Neural cell (in vitro differentiated cells): ENCODE measurements at regions not wholly inside any gene's neighbourhood (a gene's known extent, or its start where the extent isn't known, plus 50 kb on each side); places are given as distances from the start of the nearest gene placed in this dataset.

Source experiments
- H2AFZ ChIP-seq: fragments of 200-600, 300-800 bp; sonication (generic), shearing (Covaris generic); 2 replicates; pipeline ENCODE4 v1.6.0; 2014; ENCODE audit warnings: low read depth, mild to moderate bottlenecking, antibody characterized with exemption, low read length, moderate library complexity
- H3F3A ChIP-seq: fragments of 200-600 bp; shearing (Covaris generic); 2 replicates; pipeline ENCODE4 v1.6.1; 2016; ENCODE audit warnings: mild to moderate bottlenecking, moderate library complexity, mixed read lengths, antibody characterized with exemption, low read length; ENCODE audit not compliant: insufficient read depth, poor library complexity, severe bottlenecking
- H3K27ac ChIP-seq: fragments of 200-600, 300-800 bp; sonication (generic), shearing (Covaris generic); 2 replicates; pipeline ENCODE4 v1.5.1; 2014; ENCODE audit warnings: mild to moderate bottlenecking, low read length, moderate library complexity
- H3K27me3 ChIP-seq: fragments of 300-800, 200-600 bp; sonication (generic), shearing (Covaris generic); 2 replicates; pipeline ENCODE4 v1.6.0; 2014; ENCODE audit warnings: mild to moderate bottlenecking, low read depth, low read length, moderate library complexity; ENCODE audit not compliant: insufficient read depth
- H3K36me3 ChIP-seq: fragments of 300-800, 200-600 bp; sonication (generic), shearing (Covaris generic); 2 replicates; pipeline ENCODE4 v1.5.1; 2014; ENCODE audit warnings: mild to moderate bottlenecking, antibody characterized with exemption, low read length, moderate library complexity; ENCODE audit not compliant: insufficient read depth
- H3K4me2 ChIP-seq: fragments of 300-800, 200-600 bp; sonication (generic), shearing (Covaris generic); 2 replicates; pipeline ENCODE4 v1.6.0; 2014; ENCODE audit warnings: mild to moderate bottlenecking, low read length
- H3K4me3 ChIP-seq: fragments of 300-800, 200-600 bp; sonication (generic), shearing (Covaris generic); 2 replicates; pipeline ENCODE4 v1.5.1; 2014; ENCODE audit warnings: mild to moderate bottlenecking, low read length, moderate library complexity
- H3K79me2 ChIP-seq: fragments of 200-600 bp; shearing (Covaris generic); replicated peaks from 2 replicates; pipeline ENCODE4 v1.6.0; 2014; ENCODE audit warnings: mild to moderate bottlenecking, low read length, moderate library complexity; ENCODE audit not compliant: insufficient read depth
- H3K9ac ChIP-seq: fragments of 300-800, 200-600 bp; sonication (generic), shearing (Covaris generic); 2 replicates; pipeline ENCODE4 v1.6.1; 2016; ENCODE audit warnings: mild to moderate bottlenecking, low read length, mixed read lengths
- H3K9me2 ChIP-seq: fragments of 200-600 bp; shearing (Covaris generic); 2 replicates; pipeline ENCODE4 v1.6.1; 2016; ENCODE audit warnings: mild to moderate bottlenecking, low read length, mixed read lengths; ENCODE audit not compliant: insufficient read depth
- H3K9me3 ChIP-seq: fragments of 200-600, 300-800 bp; sonication (generic), shearing (Covaris generic); 2 replicates; pipeline ENCODE4 v1.6.1; 2016; ENCODE audit warnings: mild to moderate bottlenecking, mixed run types, low read length, moderate library complexity, mixed read lengths
- H4K20me1 ChIP-seq: fragments of 200-600 bp; shearing (Covaris generic); 2 replicates; pipeline ENCODE4 v1.6.1; 2016; ENCODE audit warnings: mild to moderate bottlenecking, mixed run types; ENCODE audit not compliant: insufficient read depth
- EP300 ChIP-seq: fragments of 450-650 bp; conservative IDR thresholded peaks from 2 replicates; pipeline ENCODE4 v1.6.1; 2014; ENCODE audit warnings: antibody characterized with exemption, mild to moderate bottlenecking, moderate library complexity; ENCODE audit not compliant: poor library complexity, severe bottlenecking
- EZH2 ChIP-seq: fragments of 200-600, 300-800 bp; shearing (Covaris generic), sonication (generic); IDR thresholded peaks from 2 replicates; pipeline ENCODE4 v1.6.1; 2014; ENCODE audit warnings: antibody characterized with exemption, low read length, borderline replicate concordance, mild to moderate bottlenecking; ENCODE audit not compliant: insufficient read depth, poor library complexity, severe bottlenecking
- MXI1 ChIP-seq: fragments of 450-650 bp; conservative IDR thresholded peaks from 2 replicates; pipeline ENCODE4 v1.6.1; 2014; ENCODE audit warnings: antibody characterized with exemption, mild to moderate bottlenecking; ENCODE audit not compliant: poor library complexity, severe bottlenecking
- POLR2AphosphoS5 ChIP-seq: IDR thresholded peaks from 2 replicates; pipeline ENCODE4 v1.6.1; 2012
- RAD21 ChIP-seq: fragments of 450-650 bp; conservative IDR thresholded peaks from 2 replicates; pipeline ENCODE4 v1.6.1; 2014; ENCODE audit warnings: antibody characterized with exemption, mild to moderate bottlenecking, moderate library complexity
- REST ChIP-seq: IDR thresholded peaks from 2 replicates; pipeline ENCODE4 v1.6.1; 2012; ENCODE audit warnings: borderline replicate concordance
- SMC3 ChIP-seq: fragments of 450-650 bp; conservative IDR thresholded peaks from 2 replicates; pipeline ENCODE4 v1.6.1; 2014; ENCODE audit warnings: antibody characterized with exemption, mild to moderate bottlenecking, moderate library complexity; ENCODE audit not compliant: poor library complexity
- TAF1 ChIP-seq: IDR thresholded peaks from 2 replicates; pipeline ENCODE4 v1.6.1; 2012; ENCODE audit warnings: low read depth
- TF ChIP-seq, protein P1 (sequence below): fragments of 450-650 bp; IDR thresholded peaks from 2 replicates; pipeline ENCODE4 v1.5.1; 2014; ENCODE audit warnings: antibody characterized with exemption, mild to moderate bottlenecking, moderate library complexity; ENCODE audit not compliant: poor library complexity, severe bottlenecking

DNA sequence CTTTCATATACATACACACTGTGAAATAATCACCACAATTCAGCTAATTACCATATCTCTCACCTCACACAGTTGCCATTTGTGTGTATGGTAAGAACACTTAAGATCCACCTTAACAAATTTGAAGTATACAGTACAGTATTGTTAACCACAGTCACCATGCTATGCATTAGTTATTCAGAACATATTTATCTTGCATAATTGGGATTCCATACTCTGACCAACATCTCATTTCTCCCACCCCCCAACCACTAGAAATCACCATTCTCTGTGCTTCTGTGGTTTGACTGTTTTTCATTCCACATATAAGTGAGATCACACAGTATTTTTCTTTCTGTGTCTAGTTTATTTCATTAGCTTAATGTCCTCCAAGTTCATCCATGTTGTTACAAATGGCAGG is 247.7 kb upstream of the CTNNB1 start:
- TF ChIP-seq EP300 (no peak), RAD21 (no peak), POLR2AphosphoS5 (no peak), TAF1 (no peak), EZH2 (no peak), SMC3 (no peak), MXI1 (no peak), REST (no peak)
- TF ChIP-seq, protein P1, sequence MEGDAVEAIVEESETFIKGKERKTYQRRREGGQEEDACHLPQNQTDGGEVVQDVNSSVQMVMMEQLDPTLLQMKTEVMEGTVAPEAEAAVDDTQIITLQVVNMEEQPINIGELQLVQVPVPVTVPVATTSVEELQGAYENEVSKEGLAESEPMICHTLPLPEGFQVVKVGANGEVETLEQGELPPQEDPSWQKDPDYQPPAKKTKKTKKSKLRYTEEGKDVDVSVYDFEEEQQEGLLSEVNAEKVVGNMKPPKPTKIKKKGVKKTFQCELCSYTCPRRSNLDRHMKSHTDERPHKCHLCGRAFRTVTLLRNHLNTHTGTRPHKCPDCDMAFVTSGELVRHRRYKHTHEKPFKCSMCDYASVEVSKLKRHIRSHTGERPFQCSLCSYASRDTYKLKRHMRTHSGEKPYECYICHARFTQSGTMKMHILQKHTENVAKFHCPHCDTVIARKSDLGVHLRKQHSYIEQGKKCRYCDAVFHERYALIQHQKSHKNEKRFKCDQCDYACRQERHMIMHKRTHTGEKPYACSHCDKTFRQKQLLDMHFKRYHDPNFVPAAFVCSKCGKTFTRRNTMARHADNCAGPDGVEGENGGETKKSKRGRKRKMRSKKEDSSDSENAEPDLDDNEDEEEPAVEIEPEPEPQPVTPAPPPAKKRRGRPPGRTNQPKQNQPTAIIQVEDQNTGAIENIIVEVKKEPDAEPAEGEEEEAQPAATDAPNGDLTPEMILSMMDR: no peak
- H3F3A ChIP-seq: no peaks in the 10 kb centered on the region
- H3K27me3 ChIP-seq: no peaks in the 10 kb centered on the region
- no peaks in the 10 kb centered on the region for H3K9me2 ChIP-seq
- no peaks in the 10 kb centered on the region for H3K9me3 ChIP-seq
- no peak overlapping the region for H3K27ac ChIP-seq
- no peaks in the 10 kb centered on the region for H3K36me3 ChIP-seq
- no peak overlapping the region for H3K4me2 ChIP-seq
- no peaks in the 10 kb centered on the region for H4K20me1 ChIP-seq
- no peaks in the 10 kb centered on the region for H3K79me2 ChIP-seq
- no peak overlapping the region for H3K9ac ChIP-seq
- no peak overlapping the region for H3K4me3 ChIP-seq
- no peak overlapping the region for H2AFZ ChIP-seq

- H3K9ac ChIP-seq: no peak overlapping the region
- H3K79me2 ChIP-seq: no peaks in the 10 kb centered on the region
- no peak overlapping the region for H2AFZ ChIP-seq
- H3K4me2 ChIP-seq: no peak overlapping the region
- H3K27me3 ChIP-seq: no peaks in the 10 kb centered on the region
- no peak overlapping the region for H3K4me3 ChIP-seq
- H3F3A ChIP-seq: no peaks in the 10 kb centered on the region
- no peaks in the 10 kb centered on the region for H3K9me3 ChIP-seq
- no peaks in the 10 kb centered on the region for H4K20me1 ChIP-seq
- TF ChIP-seq EP300: no peak
- TF ChIP-seq TAF1: no peak
- no peak for TF ChIP-seq SMC3
- TF ChIP-seq REST: no peak
- TF ChIP-seq EZH2: no peak
- no peak for TF ChIP-seq RAD21
- TF ChIP-seq, protein P1: no peak
- no peak for TF ChIP-seq POLR2AphosphoS5
- no peak for TF ChIP-seq MXI1
- H3K9me2 ChIP-seq: no peaks in the 10 kb centered on the region
- H3K27ac ChIP-seq: no peak overlapping the region
- H3K36me3 ChIP-seq: no peaks in the 10 kb centered on the region
Measured at GRCh38 chr3:40961104-40961857, 238.0 kb upstream of the CTNNB1 start.
